AG04450 (cell line): ENCODE measurements at regions not wholly inside any gene's neighbourhood (a gene's known extent, or its start where the extent isn't known, plus 50 kb on each side); places are given as distances from the start of the nearest gene placed in this dataset.

Experiments
- CTCF ChIA-PET: fragments of 300-600, 350-600 bp; formaldehyde crosslinking; extraction: SDS; loops from one replicate; lab custom pipeline; 2022; ENCODE audit warnings: antibody characterized with exemption, inconsistent platforms; lab: Charles Lee
- POLR2A ChIA-PET: fragments of 350-600 bp; formaldehyde crosslinking; extraction: SDS; loops from one replicate; lab custom pipeline; 2021; ENCODE audit warnings: antibody characterized with exemption, inconsistent platforms; lab: Yijun Ruan, JAX
- DNase-seq: peaks from one replicate; pipeline ENCODE4 v3.0.0-alpha.2; 2011; ENCODE audit warnings: low read depth, low spot score
- H3K27ac ChIP-seq: one replicate; pipeline ENCODE4 v1.5.1; 2012; ENCODE audit warnings: low read depth, low read length, control low read depth
- H3K27me3 ChIP-seq: one replicate; pipeline ENCODE4 v1.6.0; 2012; ENCODE audit warnings: low read length; ENCODE audit not compliant: control insufficient read depth, insufficient read depth
- H3K4me3 ChIP-seq: 2 replicates; pipeline ENCODE4 v1.5.1; 2011; ENCODE audit warnings: mild to moderate bottlenecking, low read depth, low read length, control low read depth
- H3K9me3 ChIP-seq: 2 replicates; pipeline ENCODE4 v1.5.1; 2012; ENCODE audit warnings: low read length; ENCODE audit not compliant: control insufficient read depth, insufficient read depth
- TF ChIP-seq, protein P1 (sequence below): IDR thresholded peaks from 2 replicates; pipeline ENCODE4 v1.5.1; 2011; ENCODE audit warnings: low read depth, low read length, control low read depth, inconsistent platforms

DNA sequence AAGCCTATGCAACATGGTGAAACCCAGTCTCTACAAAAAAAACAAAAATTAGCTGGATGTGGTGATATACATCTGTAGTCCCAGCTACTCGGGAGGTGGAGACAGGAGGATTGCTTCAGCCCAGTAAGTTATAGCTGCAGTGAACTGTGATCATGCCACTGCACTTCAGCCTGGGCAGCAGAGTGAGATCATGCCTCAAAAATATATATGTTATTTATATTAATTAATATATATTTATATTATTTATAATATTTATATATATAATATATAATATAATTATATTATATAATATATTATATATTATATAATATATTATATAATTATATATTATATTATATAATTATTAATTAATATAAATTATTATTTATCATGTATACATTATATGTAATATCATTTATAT is 1158.4 kb upstream of the AUTS2 start:
- TF ChIP-seq, protein P1, sequence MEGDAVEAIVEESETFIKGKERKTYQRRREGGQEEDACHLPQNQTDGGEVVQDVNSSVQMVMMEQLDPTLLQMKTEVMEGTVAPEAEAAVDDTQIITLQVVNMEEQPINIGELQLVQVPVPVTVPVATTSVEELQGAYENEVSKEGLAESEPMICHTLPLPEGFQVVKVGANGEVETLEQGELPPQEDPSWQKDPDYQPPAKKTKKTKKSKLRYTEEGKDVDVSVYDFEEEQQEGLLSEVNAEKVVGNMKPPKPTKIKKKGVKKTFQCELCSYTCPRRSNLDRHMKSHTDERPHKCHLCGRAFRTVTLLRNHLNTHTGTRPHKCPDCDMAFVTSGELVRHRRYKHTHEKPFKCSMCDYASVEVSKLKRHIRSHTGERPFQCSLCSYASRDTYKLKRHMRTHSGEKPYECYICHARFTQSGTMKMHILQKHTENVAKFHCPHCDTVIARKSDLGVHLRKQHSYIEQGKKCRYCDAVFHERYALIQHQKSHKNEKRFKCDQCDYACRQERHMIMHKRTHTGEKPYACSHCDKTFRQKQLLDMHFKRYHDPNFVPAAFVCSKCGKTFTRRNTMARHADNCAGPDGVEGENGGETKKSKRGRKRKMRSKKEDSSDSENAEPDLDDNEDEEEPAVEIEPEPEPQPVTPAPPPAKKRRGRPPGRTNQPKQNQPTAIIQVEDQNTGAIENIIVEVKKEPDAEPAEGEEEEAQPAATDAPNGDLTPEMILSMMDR = no peak
- Histone ChIP-seq H3K4me3 (no peak overlapping the region), H3K27ac (no peak overlapping the region), H3K9me3 (peaks cover 5% of the 10 kb centered on the region), H3K27me3 (no peaks in the 10 kb centered on the region)
- DNase-seq = no peak
- ChIA-PET CTCF (no interaction called here), POLR2A (no interaction called here)

DNA sequence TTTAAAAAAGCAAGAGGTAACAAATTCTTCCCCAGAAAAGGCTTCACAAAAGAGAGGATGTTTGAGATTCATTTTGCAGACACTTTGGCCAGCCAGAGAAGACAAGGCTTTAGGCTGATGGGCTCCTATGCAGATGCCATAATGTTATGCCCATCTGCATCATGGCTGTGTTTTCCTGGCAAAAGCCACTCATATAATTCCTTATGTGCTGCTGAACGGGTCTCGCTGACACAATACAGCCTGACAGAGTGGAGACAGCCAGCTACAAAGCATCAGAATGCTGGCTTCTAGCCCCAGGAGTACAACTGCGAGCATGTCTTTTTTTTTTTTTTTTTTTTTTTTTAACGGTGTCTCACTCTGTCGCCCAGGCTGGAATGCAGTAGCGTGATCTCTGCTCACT is 1157.4 kb upstream of the AUTS2 start:
- Histone ChIP-seq H3K27me3 (no peaks in the 10 kb centered on the region), H3K4me3 (no peak overlapping the region), H3K9me3 (peaks cover 5% of the 10 kb centered on the region), H3K27ac (no peak overlapping the region)
- TF ChIP-seq, protein P1 = no peak
- POLR2A ChIA-PET = no interaction called here
- CTCF ChIA-PET = interaction anchor here (0.6 kb wide), 1 partner anchor 264 kb away, joined by 3 read pairs; no protein-coding TSS in a partner anchor
- no peak for DNase-seq

DNA sequence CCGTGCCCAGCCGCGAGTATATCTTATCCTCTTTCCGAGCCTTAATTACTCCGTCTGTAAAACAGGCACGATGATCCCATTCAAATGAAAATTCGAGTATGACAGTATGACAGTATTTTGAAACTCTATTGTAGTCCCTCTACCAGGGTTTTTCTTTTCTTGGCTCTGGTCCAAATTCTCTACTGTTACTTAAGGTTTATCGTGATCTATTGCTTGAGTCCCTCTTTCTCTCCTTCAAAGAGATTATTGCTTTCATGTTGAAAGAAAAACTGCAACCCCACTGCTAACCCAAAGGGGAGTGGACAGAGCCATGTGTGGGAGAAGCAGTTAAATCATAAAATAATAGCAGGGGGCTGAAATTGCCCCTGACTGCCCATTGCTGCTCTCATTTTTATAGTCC is 1156.6 kb upstream of the AUTS2 start:
- H3K27ac ChIP-seq = no peak overlapping the region
- no peak overlapping the region for H3K4me3 ChIP-seq
- peaks cover 6% of the 10 kb centered on the region for H3K9me3 ChIP-seq
- no peaks in the 10 kb centered on the region for H3K27me3 ChIP-seq
- DNase-seq = no peak
- CTCF ChIA-PET = no interaction called here
- POLR2A ChIA-PET = no interaction called here
- TF ChIP-seq, protein P1 = no peak

DNA sequence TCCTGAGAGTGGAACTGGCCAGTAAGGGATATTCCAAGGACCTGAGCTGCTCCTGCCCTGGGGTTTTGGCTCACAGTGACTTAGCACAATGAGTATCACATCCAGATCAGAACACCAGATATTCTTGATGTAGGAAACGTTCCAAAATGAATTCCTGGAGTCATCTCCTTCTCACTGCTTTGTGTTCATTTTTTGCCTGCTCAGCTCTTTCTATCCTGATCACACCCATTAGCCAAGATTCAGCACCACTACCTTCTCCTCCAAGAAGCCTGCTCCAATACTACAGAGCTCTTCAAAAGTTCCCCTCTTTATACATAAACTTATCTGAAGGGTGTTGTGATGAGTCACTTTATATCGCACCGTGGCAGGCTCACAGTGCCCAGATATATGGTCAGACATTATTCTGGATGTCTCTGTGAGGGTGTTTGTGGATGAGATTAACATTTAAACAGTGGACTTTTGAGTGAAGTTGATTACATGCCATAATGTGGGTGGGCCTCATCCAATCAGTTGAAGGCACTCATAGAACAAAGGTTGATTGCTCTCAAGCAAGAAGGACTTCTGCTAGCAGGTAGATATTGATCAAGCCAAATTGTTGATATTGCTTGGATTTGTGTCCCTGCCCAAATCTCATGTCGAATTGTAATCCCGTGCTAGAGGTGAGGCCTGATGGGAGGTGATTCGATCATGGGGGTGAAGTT is 1155.2 kb upstream of the AUTS2 start:
- TF ChIP-seq, protein P1 = no peak
- DNase-seq = no peak
- no peak overlapping the region for H3K27ac ChIP-seq
- peaks cover 9% of the 10 kb centered on the region for H3K9me3 ChIP-seq
- POLR2A ChIA-PET = no interaction called here
- H3K27me3 ChIP-seq = no peaks in the 10 kb centered on the region
- CTCF ChIA-PET = no interaction called here
- no peak overlapping the region for H3K4me3 ChIP-seq

DNA sequence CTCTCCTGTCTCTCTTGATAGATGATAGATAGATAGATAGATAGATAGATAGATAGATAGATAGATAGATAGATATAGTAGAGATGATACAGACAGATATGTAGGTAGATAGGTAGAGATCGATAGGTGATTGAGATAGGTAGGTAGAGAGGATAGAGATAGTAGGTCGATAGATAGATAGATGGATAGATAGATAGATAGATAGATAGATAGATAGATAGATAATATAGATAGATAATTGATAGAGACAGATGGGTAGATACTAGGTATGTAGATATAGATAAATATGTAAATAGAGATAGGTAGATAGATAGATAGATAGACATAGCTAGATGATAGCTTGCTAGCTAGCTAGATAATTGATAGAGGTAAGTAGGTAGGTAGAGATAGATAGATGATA is 1154.2 kb upstream of the AUTS2 start:
- CTCF ChIA-PET = no interaction called here

More for the DNA sequence above, 1154.2 kb upstream of the AUTS2 start:
- Histone ChIP-seq H3K4me3 (no peak overlapping the region), H3K9me3 (peaks cover 9% of the 10 kb centered on the region), H3K27ac (no peak overlapping the region), H3K27me3 (no peaks in the 10 kb centered on the region)
- no peak for DNase-seq
- TF ChIP-seq, protein P1 = no peak
- POLR2A ChIA-PET = no interaction called here
